GM21619 (cell line): ENCODE measurements at regions not wholly inside any gene's neighbourhood (a gene's known extent, or its start where the extent isn't known, plus 50 kb on each side); places are given as distances from the start of the nearest gene placed in this dataset.
"Not testable (repeated sequence)": the region's sequence is repeated elsewhere in the genome, so short reads cannot be mapped to it uniquely, and the experiment has no call there.

ENCODE experiments used
- ATAC-seq: cut with Tn5 transposase; IDR thresholded peaks from one replicate; pipeline ENCODE4 v1.9.1; 2021; ENCODE audit not compliant: unreplicated experiment

- ATAC-seq = no peak
These were observed 1165.9 kb upstream of the TENM3 start for GRCh38 chr4:181077341-181077740.

DNA sequence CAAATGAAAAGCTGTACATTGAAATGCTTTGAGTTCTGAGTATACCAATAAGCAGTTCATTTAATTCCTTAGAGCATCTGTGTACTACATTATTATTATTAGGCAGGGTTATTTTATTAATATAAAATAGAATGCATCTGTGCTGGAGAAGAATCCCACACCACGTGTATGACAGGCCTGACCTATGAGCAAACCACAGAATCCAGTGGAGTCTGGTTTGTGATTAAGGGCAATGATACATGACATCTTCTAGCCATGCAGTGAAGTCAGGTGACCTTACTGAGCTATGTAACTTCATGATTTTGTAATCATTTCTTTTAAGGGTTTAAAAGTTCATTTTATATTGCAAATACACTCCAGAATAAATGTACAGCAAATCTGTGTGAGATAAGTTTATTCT, 1165.0 kb upstream of the TENM3 start:
- no peak for ATAC-seq

DNA sequence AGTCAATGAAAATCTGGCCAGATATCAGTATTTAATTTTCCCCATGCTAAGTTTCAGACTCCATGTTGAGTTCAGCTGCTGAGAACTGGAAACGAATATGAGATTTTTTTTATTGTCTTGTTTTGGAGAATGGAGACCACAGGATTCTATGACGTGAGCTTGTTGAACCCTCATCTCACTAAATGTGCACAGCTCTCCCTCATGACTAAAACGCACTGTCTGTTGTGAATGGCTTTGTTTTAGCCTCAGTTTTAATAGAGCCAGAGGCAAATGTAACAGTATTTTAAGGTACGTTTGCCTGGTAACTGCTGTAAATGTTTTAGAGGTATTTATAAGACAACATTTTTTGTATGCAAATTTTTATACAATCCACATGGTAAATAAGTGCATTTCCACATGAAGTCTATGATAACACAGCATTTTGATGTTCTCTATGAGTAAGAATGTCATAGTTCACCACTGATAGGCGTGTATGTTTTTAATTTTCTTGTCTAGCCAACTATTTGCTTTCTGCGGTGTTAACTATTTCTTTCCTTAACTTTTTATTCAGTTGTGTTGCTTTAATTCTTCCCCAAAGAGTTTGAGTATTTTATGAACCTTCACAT, 1159.3 kb upstream of the TENM3 start:
- no peak for ATAC-seq

DNA sequence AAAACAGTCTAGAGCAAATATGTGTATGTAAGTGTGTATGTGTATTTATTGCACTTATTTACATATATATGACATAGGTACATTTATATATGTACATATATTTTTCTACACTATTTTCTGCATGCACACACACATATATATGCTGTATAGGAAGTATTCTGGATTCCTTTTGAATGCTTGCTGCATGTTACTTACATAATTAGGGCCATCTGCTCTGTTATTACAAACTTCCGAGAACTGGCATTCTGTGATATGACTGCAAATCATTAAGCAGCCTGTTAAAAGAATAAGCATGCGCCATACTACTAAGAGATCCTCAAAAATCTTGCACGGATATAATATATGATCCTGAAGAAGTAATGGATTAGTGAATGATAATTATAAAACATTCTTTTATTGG, 1157.6 kb upstream of the TENM3 start:
- ATAC-seq = no peak

- ATAC-seq = no peak
These were observed 1137.7 kb upstream of the TENM3 start for GRCh38 chr4:181105487-181105886.

DNA sequence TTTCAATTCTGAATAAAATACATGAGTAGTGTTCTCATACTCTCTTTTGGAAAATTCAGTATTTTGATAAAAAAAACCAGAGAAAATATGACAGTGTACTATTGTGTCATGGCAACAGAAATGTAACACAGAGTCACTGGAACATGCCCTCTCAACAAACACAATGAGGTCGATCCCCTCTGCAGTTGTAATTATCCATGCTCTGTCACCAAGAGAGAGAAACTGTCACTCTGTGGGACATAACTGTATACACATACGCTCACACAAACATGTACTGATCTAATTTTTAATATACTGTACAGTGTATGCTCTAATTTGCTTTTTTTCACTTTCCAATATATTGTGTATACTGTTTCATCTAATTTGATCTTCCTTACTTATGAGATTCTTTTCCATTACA, 1136.8 kb upstream of the TENM3 start:
- no peak for ATAC-seq

- ATAC-seq = no peak
These were observed 1135.0 kb upstream of the TENM3 start for GRCh38 chr4:181108237-181108636.

DNA sequence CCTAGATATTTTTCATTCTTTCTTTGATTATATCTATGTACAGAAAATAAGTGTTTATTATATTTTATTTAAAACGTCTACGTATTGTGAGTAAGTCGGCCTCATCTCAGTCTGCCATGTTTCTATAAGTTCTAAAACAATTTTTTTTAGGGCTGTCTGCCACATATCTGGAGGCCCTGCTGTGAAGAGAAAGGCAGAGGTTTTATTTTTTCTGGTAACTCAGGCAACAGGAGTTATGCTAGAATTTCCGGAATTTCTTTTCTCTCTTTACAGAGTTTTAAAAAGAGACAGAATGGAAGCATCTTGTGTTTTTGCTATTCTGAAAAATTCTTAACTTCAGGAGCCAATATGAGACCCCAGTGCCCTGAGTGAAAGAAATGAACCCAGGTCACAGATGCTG, 1124.0 kb upstream of the TENM3 start:
- no peak for ATAC-seq

DNA sequence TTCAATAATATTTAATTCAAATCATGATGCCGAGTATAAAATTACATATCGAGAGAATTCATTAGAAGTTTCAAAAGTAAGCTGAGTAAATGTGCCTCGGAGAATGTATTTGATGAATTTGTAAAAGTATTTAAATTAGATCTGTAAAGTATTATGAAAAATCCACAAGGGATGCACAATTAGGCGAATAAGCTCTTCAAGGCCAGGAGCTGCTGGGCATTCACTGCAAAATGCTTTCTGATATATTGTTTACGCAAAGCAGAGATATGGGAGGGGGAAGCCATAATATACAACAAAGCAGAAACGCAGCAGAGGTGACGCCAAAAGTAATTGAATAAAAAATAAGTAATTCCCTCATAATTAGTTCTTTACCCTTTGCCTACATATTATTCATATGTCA, 1121.5 kb upstream of the TENM3 start:
- ATAC-seq = no peak

GRCh38 chr4:181127171-181127570, 1116.0 kb upstream of the TENM3 start:
- ATAC-seq = no peak

DNA sequence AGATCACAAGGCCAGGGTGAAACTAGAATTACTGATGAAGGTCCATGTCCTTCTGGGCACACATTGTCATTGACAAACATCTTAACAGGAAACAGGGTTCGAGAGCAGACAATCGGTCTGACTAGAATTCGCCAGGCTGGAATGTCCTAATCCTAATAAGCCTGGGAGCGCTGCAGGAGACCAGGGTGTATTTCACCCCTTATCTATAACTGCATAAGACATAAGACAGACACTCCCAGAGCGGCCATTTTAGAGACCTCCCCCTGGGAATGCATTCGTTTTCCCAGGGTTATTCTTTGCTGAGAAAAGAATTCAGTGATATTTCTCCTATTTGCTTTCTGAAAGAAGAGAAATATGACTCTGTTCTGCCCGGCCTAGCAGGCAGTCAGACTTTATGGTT, 1112.9 kb upstream of the TENM3 start:
- ATAC-seq = not testable (repeated sequence)

- ATAC-seq = no peak
These were observed 1105.9 kb upstream of the TENM3 start for GRCh38 chr4:181137351-181137750.

DNA sequence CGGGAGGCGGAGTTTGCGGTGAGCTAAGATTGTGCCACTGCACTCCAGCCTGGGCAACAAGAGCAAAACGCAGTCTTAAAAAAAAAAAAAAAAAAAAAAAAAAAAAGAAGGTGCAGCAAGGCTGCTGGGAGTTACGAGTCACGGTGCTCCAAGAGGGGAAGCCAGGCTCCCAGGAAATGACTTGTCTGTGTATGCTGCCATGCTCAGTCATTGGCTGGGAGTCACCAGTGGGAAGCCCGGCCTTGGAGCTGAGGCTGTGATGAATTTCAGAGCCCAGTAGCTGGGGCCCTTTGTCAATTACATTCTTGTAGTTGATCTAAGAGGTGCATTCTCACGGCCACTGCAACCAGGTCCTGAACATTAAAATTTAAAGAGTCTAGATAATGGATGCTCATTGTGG, 1105.1 kb upstream of the TENM3 start:
- no peak for ATAC-seq

- ATAC-seq = no peak
These were observed 1103.1 kb upstream of the TENM3 start for GRCh38 chr4:181140037-181140603.

DNA sequence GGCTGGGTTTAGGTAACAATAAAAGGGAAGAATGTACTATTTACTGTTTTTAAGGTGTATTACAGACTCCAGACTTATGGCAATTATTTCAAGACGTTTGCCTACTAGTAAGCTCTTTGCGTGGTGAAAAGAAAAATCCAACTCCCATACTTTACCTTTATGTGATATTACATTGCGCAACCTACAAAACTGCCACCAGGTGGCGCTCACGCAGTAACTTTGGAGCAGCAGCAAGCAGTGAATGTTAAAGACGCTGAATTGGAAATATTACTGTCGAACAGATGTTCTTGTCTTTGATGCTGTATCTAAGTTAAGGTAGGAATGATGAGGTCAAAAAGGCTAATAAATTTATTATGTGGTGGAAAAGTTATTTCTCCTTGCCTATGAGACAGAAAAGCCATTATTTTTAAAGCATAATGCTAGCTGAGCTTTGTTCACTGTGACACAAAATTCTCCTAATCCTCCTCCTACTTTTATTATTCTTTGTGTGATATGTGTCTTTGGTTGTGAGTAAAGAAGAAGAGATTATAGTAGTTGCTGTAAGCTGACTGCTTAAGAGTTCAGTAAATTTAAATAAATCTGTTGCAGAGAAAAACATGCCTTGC, 1099.8 kb upstream of the TENM3 start:
- peak; percentile 93 for ATAC-seq

DNA sequence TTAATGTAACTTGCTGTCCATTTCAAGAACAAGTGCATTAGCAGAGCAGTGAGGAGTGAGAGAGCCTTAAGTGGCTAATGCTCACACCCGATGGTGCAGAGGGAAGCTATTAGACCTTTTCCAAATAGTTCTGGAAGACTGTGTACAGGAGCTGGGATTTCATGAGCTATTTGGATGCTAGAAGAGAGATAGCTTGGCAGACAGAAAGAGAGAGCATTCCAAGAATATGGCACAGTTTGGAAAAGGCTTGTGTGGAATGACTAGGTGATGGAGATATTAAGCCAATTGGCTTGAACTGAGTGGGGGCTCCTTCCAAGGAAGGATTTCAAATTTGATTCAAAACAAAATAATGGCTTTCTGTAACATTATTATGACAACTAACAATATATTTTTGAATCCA, 1097.2 kb upstream of the TENM3 start:
- no peak for ATAC-seq

DNA sequence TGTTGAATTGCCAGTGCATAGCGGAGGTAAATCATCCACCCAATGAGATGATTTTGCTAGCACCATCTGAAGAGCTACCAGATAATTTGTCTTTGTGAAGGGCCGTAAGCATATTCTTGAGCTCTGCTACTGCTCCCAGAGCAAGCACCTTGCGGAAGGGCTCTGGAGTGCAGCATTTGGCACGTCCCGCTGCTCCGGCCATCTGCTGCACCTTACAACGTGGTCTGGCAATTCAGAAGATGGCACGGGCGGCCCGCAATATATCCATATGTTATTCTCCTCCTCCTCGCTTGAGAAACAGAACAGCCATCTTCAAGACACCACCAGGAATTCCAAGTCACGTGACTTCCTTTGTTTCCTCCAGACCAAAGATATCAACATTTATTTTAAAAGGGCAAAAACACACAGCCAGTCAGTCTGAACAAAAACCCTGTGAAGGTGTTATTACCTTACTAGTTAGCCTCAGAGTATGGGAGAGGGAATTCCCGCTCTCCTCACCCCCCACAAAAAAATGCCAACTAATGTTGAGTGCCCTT, 1095.7 kb upstream of the TENM3 start:
- ATAC-seq = no peak

DNA sequence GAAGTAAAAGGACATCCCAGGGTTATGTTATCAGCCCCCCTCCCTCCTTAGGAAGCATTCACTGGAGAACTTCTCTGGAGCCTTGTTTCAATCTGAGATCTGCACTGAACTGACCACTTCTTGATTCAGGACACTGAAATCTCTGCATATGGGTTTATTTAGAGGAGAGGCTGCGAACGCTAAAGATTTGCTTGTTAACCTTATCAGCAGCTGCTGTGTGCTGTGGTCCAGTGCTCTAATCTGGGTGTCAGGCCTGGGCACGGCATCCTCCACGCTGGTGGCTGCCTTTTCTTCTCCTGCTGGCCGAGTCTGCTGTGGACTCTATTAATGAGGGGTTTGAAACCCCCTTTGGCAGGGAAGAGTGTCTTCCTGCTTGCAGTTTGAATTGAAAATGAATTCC, 1094.7 kb upstream of the TENM3 start:
- no peak for ATAC-seq

- ATAC-seq = no peak
These were observed 1093.0 kb upstream of the TENM3 start for GRCh38 chr4:181150191-181150590.

DNA sequence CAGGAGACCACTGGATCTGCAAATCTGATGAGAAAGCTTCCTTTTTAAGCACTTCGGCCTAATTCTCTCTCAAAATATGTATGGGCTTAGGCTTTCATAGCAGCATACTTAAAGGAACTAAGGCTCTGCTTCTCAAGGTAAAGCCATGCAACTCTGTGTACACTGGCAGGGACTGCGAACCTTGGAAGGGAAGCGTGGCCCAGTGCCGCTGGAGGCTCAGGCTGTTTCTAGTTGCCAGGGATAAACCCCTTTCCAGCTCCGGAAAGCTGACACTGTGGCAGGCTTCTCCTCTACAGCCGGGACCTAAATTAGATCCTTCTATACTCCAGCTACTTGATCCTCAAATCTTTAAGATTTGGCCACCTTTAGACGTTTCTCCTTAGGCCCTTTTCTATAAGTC, 1091.3 kb upstream of the TENM3 start:
- no peak for ATAC-seq

DNA sequence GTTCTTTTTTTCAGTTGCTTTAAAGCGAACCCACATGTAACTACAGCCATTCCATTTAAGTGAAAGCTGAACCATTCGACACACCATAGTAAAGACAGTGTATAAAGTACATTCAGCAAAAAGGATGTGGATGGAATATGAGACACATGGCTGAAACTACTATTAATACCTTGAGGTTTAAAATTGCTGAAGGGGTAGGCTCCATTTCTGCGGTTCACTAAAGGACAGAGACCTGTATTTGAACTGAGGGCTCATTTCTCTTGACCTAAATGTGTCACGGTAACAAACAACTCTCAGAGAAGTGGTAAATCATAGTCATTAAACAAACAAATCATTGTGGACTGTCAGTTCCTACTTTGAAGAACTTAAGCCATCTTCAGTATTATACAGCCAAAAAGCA, 1085.6 kb upstream of the TENM3 start:
- no peak for ATAC-seq

GRCh38 chr4:181158971-181159370, 1084.2 kb upstream of the TENM3 start:
- ATAC-seq = no peak

- no peak for ATAC-seq
These were observed 1081.5 kb upstream of the TENM3 start for GRCh38 chr4:181161669-181162068.
